Suprapubic skin (tissue), 4 donors: ENCODE measurements at regions not wholly inside any gene's neighbourhood (a gene's known extent, or its start where the extent isn't known, plus 50 kb on each side); places are given as distances from the start of the nearest gene placed in this dataset.

Source experiments
- DNase-seq, 2 donors: peaks; one replicate each; pipeline ENCODE4 v3.0.0-alpha.2; 2019; ENCODE audit warnings: low spot score in 2 of 2
- H3K27ac ChIP-seq: fragments of 200-600 bp; sonication (generic); one replicate; pipeline ENCODE4 v1.5.1; 2019
- H3K27me3 ChIP-seq: fragments of 200-600 bp; sonication (generic); one replicate; pipeline ENCODE4 v1.5.1; 2019
- H3K36me3 ChIP-seq: fragments of 200-600 bp; sonication (generic); one replicate; pipeline ENCODE4 v1.5.1; 2019
- H3K4me1 ChIP-seq: fragments of 200-600 bp; sonication (generic); one replicate; pipeline ENCODE4 v1.5.1; 2019
- H3K4me3 ChIP-seq: fragments of 200-600 bp; sonication (generic); one replicate; pipeline ENCODE4 v1.5.1; 2019; ENCODE audit warnings: mild to moderate bottlenecking
- H3K9me3 ChIP-seq: fragments of 200-600 bp; sonication (generic); one replicate; pipeline ENCODE4 v1.5.1; 2019
- EP300 ChIP-seq: sonication (generic); formaldehyde crosslinking; IDR thresholded peaks from one replicate; pipeline ENCODE4 v1.6.1; 2017; ENCODE audit warnings: antibody characterized with exemption
- POLR2A ChIP-seq, 2 donors: fragments of 450-650 bp; IDR thresholded peaks; one replicate each; pipeline ENCODE4 v1.6.1; 2017; ENCODE audit warnings: antibody characterized with exemption in 2 of 2, mild to moderate bottlenecking in 2 of 2, moderate library complexity in 2 of 2
- POLR2AphosphoS5 ChIP-seq, 3 donors: sonication (generic); formaldehyde crosslinking; IDR thresholded peaks; one replicate each; pipeline ENCODE4 v1.6.1; 2017; ENCODE audit warnings: antibody characterized with exemption in 3 of 3
- WGBS: methylation state at CpG from one replicate; pipeline ENCODE4 v1.1.5; 2018; 5-methylcytosine and 5-hydroxymethylcytosine counted together
- TF ChIP-seq, protein P1 (sequence below), 2 donors: fragments of 200-600 bp in 1 of 2; fragments of 450-650 bp in 1 of 2; sonication (generic) in 1 of 2; IDR thresholded peaks; one replicate each; pipeline ENCODE4 v1.5.1; 2016 to 2019; ENCODE audit warnings: antibody characterized with exemption in 2 of 2, mild to moderate bottlenecking in 1 of 2, moderate library complexity in 1 of 2

DNA sequence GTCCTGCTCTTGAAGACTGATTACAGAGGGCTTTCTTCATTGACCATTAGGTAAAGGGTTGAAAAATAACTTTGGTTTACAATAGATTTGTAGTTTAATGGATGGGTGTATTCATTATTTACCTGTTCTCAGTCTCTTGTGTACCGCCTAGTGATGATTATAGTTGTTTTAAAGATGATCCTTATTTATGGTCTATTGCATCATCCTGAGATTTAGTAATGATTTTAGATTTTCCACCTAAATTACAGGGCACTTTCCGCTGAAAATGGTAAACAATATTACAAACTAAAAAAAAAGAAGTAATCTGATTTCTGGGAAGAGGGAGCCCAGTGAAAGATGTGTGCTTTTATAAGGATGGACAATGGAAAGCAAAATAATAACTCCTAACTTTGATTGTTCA is 78.4 kb upstream of the TMEM33 start:
- DNase-seq, result no peak
- WGBS, result 93% methylated on average over 2 of the region's 2 CpGs
- Histone ChIP-seq H3K9me3 (no peaks in the 10 kb centered on the region), H3K27me3 (peaks cover 30% of the 10 kb centered on the region), H3K36me3 (no peaks in the 10 kb centered on the region), H3K4me3 (no peak overlapping the region), H3K27ac (no peak overlapping the region), H3K4me1 (no peaks in the 10 kb centered on the region)
- no peak for TF ChIP-seq EP300
- TF ChIP-seq POLR2A (IDR thresholded peaks at IDR 0.05), result no peak
- no peak for TF ChIP-seq POLR2AphosphoS5 (IDR thresholded peaks at IDR 0.05)
- TF ChIP-seq, protein P1, sequence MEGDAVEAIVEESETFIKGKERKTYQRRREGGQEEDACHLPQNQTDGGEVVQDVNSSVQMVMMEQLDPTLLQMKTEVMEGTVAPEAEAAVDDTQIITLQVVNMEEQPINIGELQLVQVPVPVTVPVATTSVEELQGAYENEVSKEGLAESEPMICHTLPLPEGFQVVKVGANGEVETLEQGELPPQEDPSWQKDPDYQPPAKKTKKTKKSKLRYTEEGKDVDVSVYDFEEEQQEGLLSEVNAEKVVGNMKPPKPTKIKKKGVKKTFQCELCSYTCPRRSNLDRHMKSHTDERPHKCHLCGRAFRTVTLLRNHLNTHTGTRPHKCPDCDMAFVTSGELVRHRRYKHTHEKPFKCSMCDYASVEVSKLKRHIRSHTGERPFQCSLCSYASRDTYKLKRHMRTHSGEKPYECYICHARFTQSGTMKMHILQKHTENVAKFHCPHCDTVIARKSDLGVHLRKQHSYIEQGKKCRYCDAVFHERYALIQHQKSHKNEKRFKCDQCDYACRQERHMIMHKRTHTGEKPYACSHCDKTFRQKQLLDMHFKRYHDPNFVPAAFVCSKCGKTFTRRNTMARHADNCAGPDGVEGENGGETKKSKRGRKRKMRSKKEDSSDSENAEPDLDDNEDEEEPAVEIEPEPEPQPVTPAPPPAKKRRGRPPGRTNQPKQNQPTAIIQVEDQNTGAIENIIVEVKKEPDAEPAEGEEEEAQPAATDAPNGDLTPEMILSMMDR (IDR thresholded peaks at IDR 0.05), result no peak

- H3K27me3 ChIP-seq, result peaks cover 20% of the 10 kb centered on the region
- no peaks in the 10 kb centered on the region for H3K4me1 ChIP-seq
- H3K9me3 ChIP-seq, result no peaks in the 10 kb centered on the region
- H3K36me3 ChIP-seq, result no peaks in the 10 kb centered on the region
- no peak overlapping the region for H3K27ac ChIP-seq
- WGBS, result 88% methylated on average over 2 of the region's 2 CpGs
- no peak for TF ChIP-seq POLR2AphosphoS5 (IDR thresholded peaks at IDR 0.05)
- TF ChIP-seq EP300, result no peak
- TF ChIP-seq, protein P1 (IDR thresholded peaks at IDR 0.05), result no peak
- no peak for TF ChIP-seq POLR2A (IDR thresholded peaks at IDR 0.05)
- H3K4me3 ChIP-seq, result no peak overlapping the region
- no peak for DNase-seq
Observed at GRCh38 chr4:41853973-41854372, 81.3 kb upstream of the TMEM33 start.

GRCh38 chr4:41852229-41852628 is 83.0 kb upstream of the TMEM33 start:
- Histone ChIP-seq H3K27ac (no peak overlapping the region), H3K4me1 (no peaks in the 10 kb centered on the region), H3K9me3 (no peaks in the 10 kb centered on the region), H3K27me3 (peaks cover 10% of the 10 kb centered on the region), H3K36me3 (no peaks in the 10 kb centered on the region), H3K4me3 (no peak overlapping the region)
- TF ChIP-seq POLR2AphosphoS5 (IDR thresholded peaks at IDR 0.05) (no peak), POLR2A (IDR thresholded peaks at IDR 0.05) (no peak), EP300 (no peak)
- TF ChIP-seq, protein P1 (IDR thresholded peaks at IDR 0.05), result no peak
- no peak for DNase-seq
- 45% methylated on average over 2 of the region's 2 CpGs for WGBS

DNA sequence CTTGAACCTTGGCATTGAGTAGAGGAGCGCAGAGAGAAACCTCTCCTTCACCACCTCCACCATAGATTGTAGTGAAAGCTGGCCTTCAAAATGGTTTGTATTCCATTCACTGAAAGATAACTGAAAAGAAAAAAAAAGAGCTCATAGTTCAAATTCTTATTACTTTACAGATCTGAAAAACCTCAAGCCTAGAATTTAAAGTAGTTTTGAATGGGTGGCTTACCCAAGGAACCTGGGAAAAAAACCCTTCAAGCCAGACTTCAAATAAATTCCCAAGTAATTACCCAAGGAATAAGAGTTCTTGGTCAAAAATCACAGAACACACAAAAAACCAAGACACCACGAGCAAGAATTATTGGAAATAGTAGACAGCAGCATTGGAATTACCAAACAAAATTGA is 83.6 kb upstream of the TMEM33 start:
- Histone ChIP-seq H3K9me3 (no peaks in the 10 kb centered on the region), H3K27ac (no peak overlapping the region), H3K27me3 (peaks cover 7% of the 10 kb centered on the region), H3K36me3 (no peaks in the 10 kb centered on the region), H3K4me3 (no peak overlapping the region), H3K4me1 (no peaks in the 10 kb centered on the region)
- WGBS, result 81% methylated on average over 2 of the region's 2 CpGs
- TF ChIP-seq, protein P1 (IDR thresholded peaks at IDR 0.05), result no peak
- TF ChIP-seq POLR2A (IDR thresholded peaks at IDR 0.05), result no peak
- TF ChIP-seq EP300, result no peak
- no peak for TF ChIP-seq POLR2AphosphoS5 (IDR thresholded peaks at IDR 0.05)
- DNase-seq, result no peak

GRCh38 chr4:41844327-41844726 is 90.9 kb upstream of the TMEM33 start:
- peaks cover 4% of the 10 kb centered on the region for H3K27me3 ChIP-seq
- no peaks in the 10 kb centered on the region for H3K36me3 ChIP-seq
- DNase-seq, result no peak
- no peak overlapping the region for H3K27ac ChIP-seq
- no peaks in the 10 kb centered on the region for H3K9me3 ChIP-seq
- H3K4me3 ChIP-seq, result no peak overlapping the region
- no peak for TF ChIP-seq POLR2A (IDR thresholded peaks at IDR 0.05)
- TF ChIP-seq, protein P1 (IDR thresholded peaks at IDR 0.05), result no peak
- TF ChIP-seq POLR2AphosphoS5 (IDR thresholded peaks at IDR 0.05), result no peak
- TF ChIP-seq EP300, result no peak
- H3K4me1 ChIP-seq, result no peaks in the 10 kb centered on the region
